OCI-LY7 (cell line): ENCODE measurements at regions not wholly inside any gene's neighbourhood (a gene's known extent, or its start where the extent isn't known, plus 50 kb on each side); places are given as distances from the start of the nearest gene placed in this dataset.
"Not testable (repeated sequence)": the region's sequence is repeated elsewhere in the genome, so short reads cannot be mapped to it uniquely, and the experiment has no call there.

Experiments
- BruUV-seq: library from RNA; stranded (reverse); fragments of 400-500 nt; replicated peaks from 2 replicates; lab custom pipeline; 2021; lab: Mats Ljungman, UMichigan
- CTCF ChIA-PET: fragments of 300-600 bp; sonication (Branson Sonifier 250); formaldehyde crosslinking; loops from one replicate; lab custom pipeline; 2022; ENCODE audit warnings: antibody characterized with exemption; ENCODE audit not compliant: unreplicated experiment; lab: Charles Lee
- POLR2A ChIA-PET: fragments of 300-600 bp; sonication (Branson Sonifier 250); formaldehyde crosslinking; loops from one replicate; lab custom pipeline; 2022; ENCODE audit warnings: antibody characterized with exemption; lab: Charles Lee
- DNase-seq: peaks from one replicate; pipeline ENCODE4 v3.0.0-alpha.2; 2015; ENCODE audit warnings: low spot score
- H2AFZ ChIP-seq: fragments of 200-600 bp; sonication (generic), shearing (Covaris generic); 2 replicates; pipeline ENCODE4 v1.6.1; 2014; ENCODE audit warnings: mild to moderate bottlenecking, antibody characterized with exemption, low read length, moderate library complexity
- H3K27ac ChIP-seq: fragments of 200-600 bp; sonication (generic); 2 replicates; pipeline ENCODE4 v1.5.1; 2014; ENCODE audit warnings: mixed run types, low read depth, mild to moderate bottlenecking, moderate library complexity, low read length, inconsistent platforms; ENCODE audit not compliant: poor library complexity, severe bottlenecking
- H3K36me3 ChIP-seq: fragments of 200-600 bp; sonication (generic); 2 replicates; pipeline ENCODE4 v1.6.1; 2014; ENCODE audit warnings: mild to moderate bottlenecking, antibody characterized with exemption, low read length, moderate library complexity, mixed read lengths; ENCODE audit not compliant: insufficient read depth
- H3K4me1 ChIP-seq: fragments of 200-600 bp; sonication (generic); 2 replicates; pipeline ENCODE4 v1.5.1; 2014; ENCODE audit warnings: mild to moderate bottlenecking, low read length; ENCODE audit not compliant: insufficient read depth, poor library complexity, severe bottlenecking
- H3K4me2 ChIP-seq: fragments of 200-600 bp; sonication (generic); 2 replicates; pipeline ENCODE4 v1.6.1; 2014; ENCODE audit warnings: mild to moderate bottlenecking, low read length
- H3K4me3 ChIP-seq: fragments of 200-600 bp; sonication (generic); 2 replicates; pipeline ENCODE4 v1.5.1; 2014; ENCODE audit warnings: mild to moderate bottlenecking, low read depth, low read length; ENCODE audit not compliant: poor library complexity, severe bottlenecking
- H3K79me2 ChIP-seq: fragments of 200-600 bp; sonication (generic); 2 replicates; pipeline ENCODE4 v1.6.1; 2016; ENCODE audit warnings: low read depth, mild to moderate bottlenecking, low read length, moderate library complexity, mixed read lengths; ENCODE audit not compliant: insufficient read depth
- H3K9me2 ChIP-seq: fragments of 200-600 bp; sonication (generic); 2 replicates; pipeline ENCODE4 v1.6.1; 2016; ENCODE audit warnings: mild to moderate bottlenecking, low read length, mixed read lengths; ENCODE audit not compliant: insufficient read depth
- H3K9me3 ChIP-seq: fragments of 200-600 bp; sonication (generic); 2 replicates; pipeline ENCODE4 v1.6.1; 2014; ENCODE audit warnings: mild to moderate bottlenecking, mixed run types, low read length, mixed read lengths
- H4K20me1 ChIP-seq: fragments of 200-600 bp; sonication (generic); 2 replicates; pipeline ENCODE4 v1.6.1; 2014; ENCODE audit warnings: mild to moderate bottlenecking, antibody characterized with exemption, low read length, moderate library complexity, mixed read lengths; ENCODE audit not compliant: insufficient read depth
- EZH2phosphoT487 ChIP-seq: fragments of 200-600 bp; sonication (generic); IDR thresholded peaks from 2 replicates; pipeline ENCODE4 v1.6.1; 2018; ENCODE audit warnings: low read depth, borderline replicate concordance, mild to moderate bottlenecking, mixed run types, antibody characterized with exemption, low read length, moderate library complexity, mixed read lengths
- intact Hi-C: fragments of 100-400 bp; cut with micrococcal nuclease; formaldehyde crosslinking; loops from one replicate; pipeline ENCODE4 v1.10.0; 2022; ENCODE audit not compliant: unreplicated experiment
- TF ChIP-seq, protein P1 (sequence below): fragments of 200-600 bp; sonication (generic); conservative IDR thresholded peaks from 2 replicates; pipeline ENCODE4 v1.5.1; 2014; ENCODE audit warnings: mild to moderate bottlenecking, antibody characterized with exemption, low read length, moderate library complexity, mixed read lengths

DNA sequence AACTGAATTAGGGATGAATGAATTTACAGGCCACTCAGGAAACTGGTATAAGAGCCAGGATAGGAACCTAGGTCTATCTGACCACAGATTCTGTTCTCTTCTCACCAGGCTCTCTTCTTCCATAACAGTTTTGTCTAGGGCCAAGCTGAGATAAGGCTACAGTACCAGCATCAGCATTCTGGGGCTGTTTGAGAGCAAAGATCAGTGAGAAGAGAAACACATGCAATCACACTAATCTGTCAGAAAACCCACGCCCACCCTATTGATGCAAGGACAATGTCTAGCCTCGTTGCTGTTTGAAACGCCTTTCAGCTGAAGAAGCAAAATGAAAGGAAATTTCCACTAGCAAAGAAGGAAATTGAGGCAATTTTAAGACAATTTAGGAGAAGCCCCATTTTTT, 137.7 kb downstream of the LCA5 start:
- TF ChIP-seq, protein P1, sequence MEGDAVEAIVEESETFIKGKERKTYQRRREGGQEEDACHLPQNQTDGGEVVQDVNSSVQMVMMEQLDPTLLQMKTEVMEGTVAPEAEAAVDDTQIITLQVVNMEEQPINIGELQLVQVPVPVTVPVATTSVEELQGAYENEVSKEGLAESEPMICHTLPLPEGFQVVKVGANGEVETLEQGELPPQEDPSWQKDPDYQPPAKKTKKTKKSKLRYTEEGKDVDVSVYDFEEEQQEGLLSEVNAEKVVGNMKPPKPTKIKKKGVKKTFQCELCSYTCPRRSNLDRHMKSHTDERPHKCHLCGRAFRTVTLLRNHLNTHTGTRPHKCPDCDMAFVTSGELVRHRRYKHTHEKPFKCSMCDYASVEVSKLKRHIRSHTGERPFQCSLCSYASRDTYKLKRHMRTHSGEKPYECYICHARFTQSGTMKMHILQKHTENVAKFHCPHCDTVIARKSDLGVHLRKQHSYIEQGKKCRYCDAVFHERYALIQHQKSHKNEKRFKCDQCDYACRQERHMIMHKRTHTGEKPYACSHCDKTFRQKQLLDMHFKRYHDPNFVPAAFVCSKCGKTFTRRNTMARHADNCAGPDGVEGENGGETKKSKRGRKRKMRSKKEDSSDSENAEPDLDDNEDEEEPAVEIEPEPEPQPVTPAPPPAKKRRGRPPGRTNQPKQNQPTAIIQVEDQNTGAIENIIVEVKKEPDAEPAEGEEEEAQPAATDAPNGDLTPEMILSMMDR, result no peak
- no peak for TF ChIP-seq EZH2phosphoT487
- Histone ChIP-seq H3K9me3 (no peaks in the 10 kb centered on the region), H3K9me2 (no peaks in the 10 kb centered on the region), H3K4me3 (no peak overlapping the region), H3K36me3 (no peaks in the 10 kb centered on the region), H3K27ac (no peak overlapping the region), H3K4me2 (no peak overlapping the region), H3K79me2 (no peaks in the 10 kb centered on the region), H2AFZ (no peak overlapping the region), H3K4me1 (no peaks in the 10 kb centered on the region), H4K20me1 (no peaks in the 10 kb centered on the region)
- DNase-seq, result no peak
- BruUV-seq, result no TSS peak
- ChIA-PET CTCF (no interaction called here), POLR2A (no interaction called here)
- intact Hi-C loops, result no loop called here

DNA sequence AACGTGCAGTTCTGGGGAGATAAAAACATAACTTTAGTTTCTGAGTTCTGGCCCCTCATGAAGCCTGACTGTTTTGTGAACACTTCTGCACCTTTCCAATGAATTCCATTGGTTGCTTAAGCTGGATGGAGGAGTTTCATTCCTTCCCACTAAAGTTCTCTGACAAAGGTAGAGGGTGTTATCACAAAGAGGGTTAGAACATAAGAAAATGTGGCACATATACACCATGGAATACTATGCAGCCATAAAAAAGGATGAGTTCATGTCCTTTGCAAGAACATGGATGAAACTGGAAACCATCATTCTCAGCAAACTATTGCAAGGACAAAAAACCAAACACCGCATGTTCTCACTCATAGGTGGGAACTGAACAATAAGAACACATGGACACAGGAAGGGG, 138.6 kb downstream of the LCA5 start:
- H3K4me3 ChIP-seq, H3K79me2 ChIP-seq, CTCF ChIA-PET, H3K27ac ChIP-seq, H2AFZ ChIP-seq, intact Hi-C loops, DNase-seq, POLR2A ChIA-PET, BruUV-seq, H3K4me2 ChIP-seq, H3K36me3 ChIP-seq, H3K9me2 ChIP-seq, H4K20me1 ChIP-seq, H3K4me1 ChIP-seq, H3K9me3 ChIP-seq: not testable (repeated sequence)

DNA sequence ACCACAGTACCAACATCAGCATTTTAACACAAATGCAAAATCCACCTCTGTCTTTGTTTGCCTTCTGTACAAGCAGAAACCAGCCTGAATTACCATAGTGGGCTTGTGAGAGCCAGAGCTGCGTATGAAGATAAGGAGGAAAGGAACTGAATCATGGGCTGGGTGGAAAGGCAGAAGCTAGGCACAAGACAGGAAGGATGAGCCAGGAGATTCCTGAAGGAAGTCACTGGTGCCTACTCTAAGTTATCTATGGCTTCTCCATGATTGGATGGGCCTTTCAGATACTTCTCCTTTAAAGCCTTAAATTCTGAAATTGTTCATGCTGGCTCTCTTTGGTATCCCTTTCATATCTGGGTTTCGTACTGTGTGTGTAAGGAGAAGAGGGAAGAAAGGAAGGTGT, 140.6 kb downstream of the LCA5 start:
- no peak for DNase-seq
- Histone ChIP-seq H3K9me3 (no peaks in the 10 kb centered on the region), H3K4me3 (no peak overlapping the region), H2AFZ (no peak overlapping the region), H3K4me2 (no peak overlapping the region), H4K20me1 (no peaks in the 10 kb centered on the region), H3K4me1 (no peaks in the 10 kb centered on the region), H3K27ac (no peak overlapping the region), H3K9me2 (no peaks in the 10 kb centered on the region), H3K36me3 (no peaks in the 10 kb centered on the region), H3K79me2 (no peaks in the 10 kb centered on the region)
- intact Hi-C loops, result no loop called here
- no TSS peak for BruUV-seq
- TF ChIP-seq, protein P1, result no peak
- no peak for TF ChIP-seq EZH2phosphoT487
- ChIA-PET POLR2A (no interaction called here), CTCF (no interaction called here)
